ENCODE measurements at regions not wholly inside any gene's neighbourhood (a gene's known extent, or its start where the extent isn't known, plus 50 kb on each side); places are given as distances from the start of the nearest gene placed in this dataset.

DNA sequence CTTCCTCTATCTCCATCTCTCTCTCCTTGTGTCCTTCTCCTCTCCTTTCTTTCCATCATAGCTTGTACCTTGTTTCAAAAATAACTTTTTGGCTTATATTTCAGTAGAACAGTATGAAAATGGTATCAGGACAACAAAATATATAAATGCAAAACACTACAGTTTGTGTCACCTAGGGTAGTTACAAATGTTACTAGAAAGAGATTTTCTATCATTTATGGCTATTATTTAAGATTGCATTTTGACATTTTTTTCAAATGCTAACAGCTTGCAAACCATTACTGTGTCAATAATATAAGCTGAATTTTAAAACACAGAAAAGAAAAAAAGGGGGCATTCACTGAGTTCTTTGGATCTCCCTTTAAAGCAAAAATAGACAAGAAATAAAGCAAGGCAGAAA lies 392.3 kb upstream of the LRRC4C start:
- no peak for DNase-seq (ENCODE audit: low read depth in 1 of 2, low spot score in 1 of 2)
- Histone ChIP-seq H3K4me3 (replicated peaks; ENCODE audit: insufficient read depth, low read length) (no peak overlapping the region), H3K27ac (replicated peaks) (no peak overlapping the region), H3K27me3 (ENCODE audit: insufficient read depth, poor library complexity, severe bottlenecking) (no peaks in the 10 kb centered on the region)
- TF ChIP-seq, protein P1, sequence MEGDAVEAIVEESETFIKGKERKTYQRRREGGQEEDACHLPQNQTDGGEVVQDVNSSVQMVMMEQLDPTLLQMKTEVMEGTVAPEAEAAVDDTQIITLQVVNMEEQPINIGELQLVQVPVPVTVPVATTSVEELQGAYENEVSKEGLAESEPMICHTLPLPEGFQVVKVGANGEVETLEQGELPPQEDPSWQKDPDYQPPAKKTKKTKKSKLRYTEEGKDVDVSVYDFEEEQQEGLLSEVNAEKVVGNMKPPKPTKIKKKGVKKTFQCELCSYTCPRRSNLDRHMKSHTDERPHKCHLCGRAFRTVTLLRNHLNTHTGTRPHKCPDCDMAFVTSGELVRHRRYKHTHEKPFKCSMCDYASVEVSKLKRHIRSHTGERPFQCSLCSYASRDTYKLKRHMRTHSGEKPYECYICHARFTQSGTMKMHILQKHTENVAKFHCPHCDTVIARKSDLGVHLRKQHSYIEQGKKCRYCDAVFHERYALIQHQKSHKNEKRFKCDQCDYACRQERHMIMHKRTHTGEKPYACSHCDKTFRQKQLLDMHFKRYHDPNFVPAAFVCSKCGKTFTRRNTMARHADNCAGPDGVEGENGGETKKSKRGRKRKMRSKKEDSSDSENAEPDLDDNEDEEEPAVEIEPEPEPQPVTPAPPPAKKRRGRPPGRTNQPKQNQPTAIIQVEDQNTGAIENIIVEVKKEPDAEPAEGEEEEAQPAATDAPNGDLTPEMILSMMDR (IDR thresholded peaks at IDR 0.05; ENCODE audit: insufficient read depth, low read length), result no peak
- TF ChIP-seq GABPA (IDR thresholded peaks at IDR 0.05; ENCODE audit: low read depth), result no peak
- TF ChIP-seq, protein P2, sequence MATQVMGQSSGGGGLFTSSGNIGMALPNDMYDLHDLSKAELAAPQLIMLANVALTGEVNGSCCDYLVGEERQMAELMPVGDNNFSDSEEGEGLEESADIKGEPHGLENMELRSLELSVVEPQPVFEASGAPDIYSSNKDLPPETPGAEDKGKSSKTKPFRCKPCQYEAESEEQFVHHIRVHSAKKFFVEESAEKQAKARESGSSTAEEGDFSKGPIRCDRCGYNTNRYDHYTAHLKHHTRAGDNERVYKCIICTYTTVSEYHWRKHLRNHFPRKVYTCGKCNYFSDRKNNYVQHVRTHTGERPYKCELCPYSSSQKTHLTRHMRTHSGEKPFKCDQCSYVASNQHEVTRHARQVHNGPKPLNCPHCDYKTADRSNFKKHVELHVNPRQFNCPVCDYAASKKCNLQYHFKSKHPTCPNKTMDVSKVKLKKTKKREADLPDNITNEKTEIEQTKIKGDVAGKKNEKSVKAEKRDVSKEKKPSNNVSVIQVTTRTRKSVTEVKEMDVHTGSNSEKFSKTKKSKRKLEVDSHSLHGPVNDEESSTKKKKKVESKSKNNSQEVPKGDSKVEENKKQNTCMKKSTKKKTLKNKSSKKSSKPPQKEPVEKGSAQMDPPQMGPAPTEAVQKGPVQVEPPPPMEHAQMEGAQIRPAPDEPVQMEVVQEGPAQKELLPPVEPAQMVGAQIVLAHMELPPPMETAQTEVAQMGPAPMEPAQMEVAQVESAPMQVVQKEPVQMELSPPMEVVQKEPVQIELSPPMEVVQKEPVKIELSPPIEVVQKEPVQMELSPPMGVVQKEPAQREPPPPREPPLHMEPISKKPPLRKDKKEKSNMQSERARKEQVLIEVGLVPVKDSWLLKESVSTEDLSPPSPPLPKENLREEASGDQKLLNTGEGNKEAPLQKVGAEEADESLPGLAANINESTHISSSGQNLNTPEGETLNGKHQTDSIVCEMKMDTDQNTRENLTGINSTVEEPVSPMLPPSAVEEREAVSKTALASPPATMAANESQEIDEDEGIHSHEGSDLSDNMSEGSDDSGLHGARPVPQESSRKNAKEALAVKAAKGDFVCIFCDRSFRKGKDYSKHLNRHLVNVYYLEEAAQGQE (IDR thresholded peaks at IDR 0.05; ENCODE audit: insufficient replicate concordance, low read depth), result no peak
- TF ChIP-seq SPI1 (IDR thresholded peaks at IDR 0.05; ENCODE audit: borderline replicate concordance, low read depth), result no peak
- TF ChIP-seq POLR2AphosphoS5 (IDR thresholded peaks at IDR 0.05; ENCODE audit: low read depth), result no peak

DNA sequence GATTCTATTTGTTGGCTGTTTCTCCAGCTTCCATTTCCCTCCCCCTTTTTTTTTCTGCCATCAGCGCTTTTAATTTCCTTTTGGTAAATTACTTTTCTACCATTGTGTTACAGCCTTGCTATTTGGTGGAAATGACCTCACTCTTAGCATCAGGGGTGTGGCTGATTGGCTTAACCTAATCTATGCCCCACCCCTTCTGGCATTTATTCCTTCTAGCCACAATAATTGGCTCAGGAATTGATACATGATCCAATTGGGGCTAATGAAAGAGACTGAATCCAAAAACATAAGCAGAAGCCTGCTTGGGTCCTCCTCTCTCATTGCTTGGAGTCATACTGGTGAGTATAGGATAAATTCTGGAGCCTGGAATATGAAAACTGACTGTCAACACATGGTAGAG lies 402.4 kb upstream of the LRRC4C start:
- no peak for TF ChIP-seq SPI1 (IDR thresholded peaks at IDR 0.05; ENCODE audit: borderline replicate concordance, low read depth)
- TF ChIP-seq, protein P1 (IDR thresholded peaks at IDR 0.05; ENCODE audit: insufficient read depth, low read length), result no peak
- TF ChIP-seq, protein P2 (IDR thresholded peaks at IDR 0.05; ENCODE audit: insufficient replicate concordance, low read depth), result no peak
- no peak for TF ChIP-seq POLR2AphosphoS5 (IDR thresholded peaks at IDR 0.05; ENCODE audit: low read depth)
- no peak for TF ChIP-seq GABPA (IDR thresholded peaks at IDR 0.05; ENCODE audit: low read depth)
- no peak overlapping the region for H3K4me3 ChIP-seq (replicated peaks; ENCODE audit: insufficient read depth, low read length)
- H3K27me3 ChIP-seq (ENCODE audit: insufficient read depth, poor library complexity, severe bottlenecking), result no peaks in the 10 kb centered on the region
- H3K27ac ChIP-seq (replicated peaks), result no peak overlapping the region
- DNase-seq (ENCODE audit: low read depth in 1 of 2, low spot score in 1 of 2), result no peak

DNA sequence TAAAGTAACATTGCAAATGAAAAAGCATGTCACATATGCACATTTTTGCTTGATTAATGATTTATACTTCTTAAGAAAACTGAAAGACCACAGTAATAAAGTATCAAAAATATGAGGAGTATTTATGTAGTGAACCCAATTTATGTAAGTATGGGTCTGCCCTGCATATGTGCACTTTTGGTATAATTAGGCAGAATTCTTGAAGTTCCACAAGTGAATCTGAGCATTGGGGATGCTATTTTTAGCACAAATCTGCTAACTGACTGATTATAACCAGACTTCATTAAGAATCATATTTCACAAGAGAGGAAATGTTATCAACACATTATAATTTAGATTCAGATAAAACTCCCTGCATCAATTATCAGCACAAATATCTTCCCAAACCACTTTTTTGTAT lies 407.1 kb upstream of the LRRC4C start:
- no peak overlapping the region for H3K4me3 ChIP-seq (replicated peaks; ENCODE audit: insufficient read depth, low read length)
- no peak for DNase-seq (ENCODE audit: low read depth in 1 of 2, low spot score in 1 of 2)
- TF ChIP-seq POLR2AphosphoS5 (IDR thresholded peaks at IDR 0.05; ENCODE audit: low read depth) (no peak), SPI1 (IDR thresholded peaks at IDR 0.05; ENCODE audit: borderline replicate concordance, low read depth) (no peak), GABPA (IDR thresholded peaks at IDR 0.05; ENCODE audit: low read depth) (no peak)
- TF ChIP-seq, protein P2 (IDR thresholded peaks at IDR 0.05; ENCODE audit: insufficient replicate concordance, low read depth), result no peak
- TF ChIP-seq, protein P1 (IDR thresholded peaks at IDR 0.05; ENCODE audit: insufficient read depth, low read length), result no peak
- no peaks in the 10 kb centered on the region for H3K27me3 ChIP-seq (ENCODE audit: insufficient read depth, poor library complexity, severe bottlenecking)
- H3K27ac ChIP-seq (replicated peaks), result no peak overlapping the region
